ENCODE measurements at regions not wholly inside any gene's neighbourhood (a gene's known extent, or its start where the extent isn't known, plus 50 kb on each side); places are given as distances from the start of the nearest gene placed in this dataset.

- DNase-seq (ENCODE audit: low read depth) = no peak
- TF ChIP-seq CTCF (IDR thresholded peaks at IDR 0.05; ENCODE audit: insufficient read depth, low read length, poor library complexity, severe bottlenecking) = no peak
- Histone ChIP-seq H3K36me3 (ENCODE audit: control insufficient read depth, insufficient read depth, low read length) (no peaks in the 10 kb centered on the region), H3K4me3 (ENCODE audit: low read depth, low read length) (no peak overlapping the region), H3K27me3 (ENCODE audit: control insufficient read depth, insufficient read depth, low read length) (no peaks in the 10 kb centered on the region)
These were observed 70.7 kb upstream of the ANXA10 start for GRCh38 chr4:168021666-168022065.

GRCh38 chr4:168028568-168028967, 63.8 kb upstream of the ANXA10 start:
- H3K4me3 ChIP-seq (ENCODE audit: low read depth, low read length) = no peak overlapping the region
- TF ChIP-seq CTCF (IDR thresholded peaks at IDR 0.05; ENCODE audit: insufficient read depth, low read length, poor library complexity, severe bottlenecking) = no peak
- H3K36me3 ChIP-seq (ENCODE audit: control insufficient read depth, insufficient read depth, low read length) = no peaks in the 10 kb centered on the region
- no peak for DNase-seq (ENCODE audit: low read depth)
- no peaks in the 10 kb centered on the region for H3K27me3 ChIP-seq (ENCODE audit: control insufficient read depth, insufficient read depth, low read length)

- no peak for DNase-seq (ENCODE audit: low read depth)
- Histone ChIP-seq H3K36me3 (ENCODE audit: control insufficient read depth, insufficient read depth, low read length) (no peaks in the 10 kb centered on the region), H3K4me3 (ENCODE audit: low read depth, low read length) (no peak overlapping the region), H3K27me3 (ENCODE audit: control insufficient read depth, insufficient read depth, low read length) (no peaks in the 10 kb centered on the region)
- TF ChIP-seq CTCF (IDR thresholded peaks at IDR 0.05; ENCODE audit: insufficient read depth, low read length, poor library complexity, severe bottlenecking) = no peak
These were observed 63.3 kb upstream of the ANXA10 start for GRCh38 chr4:168028970-168029597.

GRCh38 chr4:168037676-168038075, 54.7 kb upstream of the ANXA10 start:
- no peak for TF ChIP-seq CTCF (IDR thresholded peaks at IDR 0.05; ENCODE audit: insufficient read depth, low read length, poor library complexity, severe bottlenecking)
- Histone ChIP-seq H3K27me3 (ENCODE audit: control insufficient read depth, insufficient read depth, low read length) (no peaks in the 10 kb centered on the region), H3K4me3 (ENCODE audit: low read depth, low read length) (no peak overlapping the region), H3K36me3 (ENCODE audit: control insufficient read depth, insufficient read depth, low read length) (no peaks in the 10 kb centered on the region)
- DNase-seq (ENCODE audit: low read depth) = no peak

GRCh38 chr4:168039593-168039992, 52.7 kb upstream of the ANXA10 start:
- no peak overlapping the region for H3K4me3 ChIP-seq (ENCODE audit: low read depth, low read length)
- H3K36me3 ChIP-seq (ENCODE audit: control insufficient read depth, insufficient read depth, low read length) = no peaks in the 10 kb centered on the region
- DNase-seq (ENCODE audit: low read depth) = no peak
- TF ChIP-seq CTCF (IDR thresholded peaks at IDR 0.05; ENCODE audit: insufficient read depth, low read length, poor library complexity, severe bottlenecking) = no peak
- no peaks in the 10 kb centered on the region for H3K27me3 ChIP-seq (ENCODE audit: control insufficient read depth, insufficient read depth, low read length)

Measured in kidney epithelial cell (primary cell).